IMR-90 (cell line): ENCODE measurements at regions not wholly inside any gene's neighbourhood (a gene's known extent, or its start where the extent isn't known, plus 50 kb on each side); places are given as distances from the start of the nearest gene placed in this dataset.
"Not testable (repeated sequence)": the region's sequence is repeated elsewhere in the genome, so short reads cannot be mapped to it uniquely, and the experiment has no call there.

Experiments
- CEBPB ChIP-seq: IDR thresholded peaks from 2 replicates; pipeline ENCODE4 v1.6.1; 2012; ENCODE audit warnings: low read depth, low read length, improper control_type of control experiment
- FOS ChIP-seq: fragments of 150-350 bp; IDR thresholded peaks from 2 replicates; pipeline ENCODE4 v1.6.1; 2016; ENCODE audit warnings: low read depth, low read length
- POLR2A ChIP-seq: IDR thresholded peaks from 2 replicates; pipeline ENCODE4 v1.6.1; 2012; ENCODE audit warnings: mild to moderate bottlenecking, low read depth, low read length
- RAD21 ChIP-seq: IDR thresholded peaks from 2 replicates; pipeline ENCODE4 v1.6.1; 2012; ENCODE audit warnings: low read length, improper control_type of control experiment
- RCOR1 ChIP-seq: IDR thresholded peaks from 2 replicates; pipeline ENCODE4 v1.6.1; 2012; ENCODE audit warnings: mild to moderate bottlenecking, low read length, improper control_type of control experiment; ENCODE audit not compliant: insufficient replicate concordance
- SMC3 ChIP-seq: fragments of 150-350 bp; IDR thresholded peaks from 2 replicates; pipeline ENCODE4 v1.6.1; 2016; ENCODE audit warnings: low read depth, mild to moderate bottlenecking, antibody characterized with exemption, low read length, moderate library complexity
- TF ChIP-seq, protein P1 (sequence below): conservative IDR thresholded peaks from 2 replicates; pipeline ENCODE4 v1.5.1; 2012; ENCODE audit warnings: mild to moderate bottlenecking, low read depth, low read length, improper control_type of control experiment
- TF ChIP-seq, protein P2 (sequence below): fragments of 150-350 bp; IDR thresholded peaks from 2 replicates; pipeline ENCODE4 v1.6.1; 2017; ENCODE audit warnings: mild to moderate bottlenecking, antibody characterized with exemption, low read length, low read depth

GRCh38 chr20:30191785-30192184 lies 1065.7 kb upstream of the DEFB115 start:
- TF ChIP-seq, protein P1, sequence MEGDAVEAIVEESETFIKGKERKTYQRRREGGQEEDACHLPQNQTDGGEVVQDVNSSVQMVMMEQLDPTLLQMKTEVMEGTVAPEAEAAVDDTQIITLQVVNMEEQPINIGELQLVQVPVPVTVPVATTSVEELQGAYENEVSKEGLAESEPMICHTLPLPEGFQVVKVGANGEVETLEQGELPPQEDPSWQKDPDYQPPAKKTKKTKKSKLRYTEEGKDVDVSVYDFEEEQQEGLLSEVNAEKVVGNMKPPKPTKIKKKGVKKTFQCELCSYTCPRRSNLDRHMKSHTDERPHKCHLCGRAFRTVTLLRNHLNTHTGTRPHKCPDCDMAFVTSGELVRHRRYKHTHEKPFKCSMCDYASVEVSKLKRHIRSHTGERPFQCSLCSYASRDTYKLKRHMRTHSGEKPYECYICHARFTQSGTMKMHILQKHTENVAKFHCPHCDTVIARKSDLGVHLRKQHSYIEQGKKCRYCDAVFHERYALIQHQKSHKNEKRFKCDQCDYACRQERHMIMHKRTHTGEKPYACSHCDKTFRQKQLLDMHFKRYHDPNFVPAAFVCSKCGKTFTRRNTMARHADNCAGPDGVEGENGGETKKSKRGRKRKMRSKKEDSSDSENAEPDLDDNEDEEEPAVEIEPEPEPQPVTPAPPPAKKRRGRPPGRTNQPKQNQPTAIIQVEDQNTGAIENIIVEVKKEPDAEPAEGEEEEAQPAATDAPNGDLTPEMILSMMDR, result not testable (repeated sequence)
- not testable (repeated sequence) for TF ChIP-seq POLR2A, FOS, RCOR1, RAD21, CEBPB, SMC3
- TF ChIP-seq, protein P2, sequence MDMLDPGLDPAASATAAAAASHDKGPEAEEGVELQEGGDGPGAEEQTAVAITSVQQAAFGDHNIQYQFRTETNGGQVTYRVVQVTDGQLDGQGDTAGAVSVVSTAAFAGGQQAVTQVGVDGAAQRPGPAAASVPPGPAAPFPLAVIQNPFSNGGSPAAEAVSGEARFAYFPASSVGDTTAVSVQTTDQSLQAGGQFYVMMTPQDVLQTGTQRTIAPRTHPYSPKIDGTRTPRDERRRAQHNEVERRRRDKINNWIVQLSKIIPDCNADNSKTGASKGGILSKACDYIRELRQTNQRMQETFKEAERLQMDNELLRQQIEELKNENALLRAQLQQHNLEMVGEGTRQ, result not testable (repeated sequence)
